Upper lobe of right lung (tissue), 1 donor: ENCODE measurements at regions not wholly inside any gene's neighbourhood (a gene's known extent, or its start where the extent isn't known, plus 50 kb on each side); places are given as distances from the start of the nearest gene placed in this dataset.

ENCODE experiments used
- ATAC-seq: fragments of 200-7000 bp; cut with Tn5 transposase; one replicate; pipeline ENCODE4 v1.9.1; 2020; ENCODE audit warnings: mild to moderate bottlenecking, moderate library complexity
- DNase-seq: peaks from one replicate; pipeline ENCODE4 v3.0.0-alpha.2; 2020
- H3K27ac ChIP-seq: fragments of 200-600 bp; one replicate; pipeline ENCODE4 v1.8.0; 2022
- H3K27me3 ChIP-seq: fragments of 200-600 bp; one replicate; pipeline ENCODE4 v1.8.0; 2022; ENCODE audit warnings: mild to moderate bottlenecking
- H3K36me3 ChIP-seq: fragments of 200-600 bp; one replicate; pipeline ENCODE4 v1.8.0; 2022
- H3K4me1 ChIP-seq: fragments of 200-600 bp; one replicate; pipeline ENCODE4 v1.8.0; 2022
- H3K4me3 ChIP-seq: fragments of 200-600 bp; one replicate; pipeline ENCODE4 v1.8.0; 2022; ENCODE audit warnings: mild to moderate bottlenecking
- H3K9me3 ChIP-seq: fragments of 200-600 bp; one replicate; pipeline ENCODE4 v1.8.0; 2022
- intact Hi-C: fragments of 100-400 bp; cut with DNase I; formaldehyde crosslinking; loops from one replicate; pipeline ENCODE4 v1.11.0; 2022
- TF ChIP-seq, protein P1 (sequence below): fragments of 200-600 bp; IDR thresholded peaks from one replicate; pipeline ENCODE4 v1.8.0; 2022; ENCODE audit warnings: antibody characterized with exemption
- donor health status: DM: no; HTN: yes; CAD: no; lungs with severe emphysema.

GRCh38 chr7:125876431-125876830, 946.8 kb upstream of the POT1 start:
- DNase-seq, result no peak
- Histone ChIP-seq H3K36me3 (no peaks in the 10 kb centered on the region), H3K4me1 (no peaks in the 10 kb centered on the region), H3K27ac (no peak overlapping the region), H3K4me3 (no peak overlapping the region), H3K27me3 (no peaks in the 10 kb centered on the region), H3K9me3 (no peaks in the 10 kb centered on the region)
- TF ChIP-seq, protein P1, sequence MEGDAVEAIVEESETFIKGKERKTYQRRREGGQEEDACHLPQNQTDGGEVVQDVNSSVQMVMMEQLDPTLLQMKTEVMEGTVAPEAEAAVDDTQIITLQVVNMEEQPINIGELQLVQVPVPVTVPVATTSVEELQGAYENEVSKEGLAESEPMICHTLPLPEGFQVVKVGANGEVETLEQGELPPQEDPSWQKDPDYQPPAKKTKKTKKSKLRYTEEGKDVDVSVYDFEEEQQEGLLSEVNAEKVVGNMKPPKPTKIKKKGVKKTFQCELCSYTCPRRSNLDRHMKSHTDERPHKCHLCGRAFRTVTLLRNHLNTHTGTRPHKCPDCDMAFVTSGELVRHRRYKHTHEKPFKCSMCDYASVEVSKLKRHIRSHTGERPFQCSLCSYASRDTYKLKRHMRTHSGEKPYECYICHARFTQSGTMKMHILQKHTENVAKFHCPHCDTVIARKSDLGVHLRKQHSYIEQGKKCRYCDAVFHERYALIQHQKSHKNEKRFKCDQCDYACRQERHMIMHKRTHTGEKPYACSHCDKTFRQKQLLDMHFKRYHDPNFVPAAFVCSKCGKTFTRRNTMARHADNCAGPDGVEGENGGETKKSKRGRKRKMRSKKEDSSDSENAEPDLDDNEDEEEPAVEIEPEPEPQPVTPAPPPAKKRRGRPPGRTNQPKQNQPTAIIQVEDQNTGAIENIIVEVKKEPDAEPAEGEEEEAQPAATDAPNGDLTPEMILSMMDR, result no peak
- intact Hi-C loops, result no loop called here
- ATAC-seq, result no peak

DNA sequence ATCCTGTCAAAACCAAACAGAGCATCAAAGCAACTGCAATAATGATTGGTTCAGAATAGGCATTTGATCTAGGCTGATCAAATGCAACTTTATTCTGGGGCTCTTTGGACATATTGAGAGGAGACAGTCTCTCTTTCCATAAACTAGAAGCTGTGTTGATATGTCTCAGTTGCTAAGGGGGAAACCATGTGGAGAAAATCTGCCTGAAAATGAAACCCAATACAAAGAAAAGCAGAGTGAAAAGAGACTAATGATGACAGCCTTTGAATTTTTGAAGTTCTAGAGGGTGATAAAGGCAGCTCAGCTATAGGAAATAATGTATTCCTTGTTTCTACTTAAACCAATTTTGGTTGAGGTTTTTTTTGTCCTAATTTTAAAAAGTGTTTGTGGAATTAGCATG, 941.8 kb upstream of the POT1 start:
- TF ChIP-seq, protein P1, result no peak
- no peak overlapping the region for H3K4me3 ChIP-seq
- H3K9me3 ChIP-seq, result no peaks in the 10 kb centered on the region
- no peak overlapping the region for H3K27ac ChIP-seq
- no peaks in the 10 kb centered on the region for H3K4me1 ChIP-seq
- intact Hi-C loops, result no loop called here
- ATAC-seq, result no peak
- H3K36me3 ChIP-seq, result no peaks in the 10 kb centered on the region
- H3K27me3 ChIP-seq, result no peaks in the 10 kb centered on the region
- no peak for DNase-seq

- intact Hi-C loops, result no loop called here
- Histone ChIP-seq H3K9me3 (no peaks in the 10 kb centered on the region), H3K27me3 (no peaks in the 10 kb centered on the region), H3K36me3 (no peaks in the 10 kb centered on the region), H3K27ac (no peak overlapping the region), H3K4me3 (no peak overlapping the region), H3K4me1 (no peaks in the 10 kb centered on the region)
- TF ChIP-seq, protein P1, result no peak
- no peak for DNase-seq
- no peak for ATAC-seq
Measured at GRCh38 chr7:125857606-125858005, 928.0 kb upstream of the POT1 start.

- Histone ChIP-seq H3K4me1 (no peaks in the 10 kb centered on the region), H3K27ac (no peak overlapping the region), H3K27me3 (no peaks in the 10 kb centered on the region), H3K36me3 (no peaks in the 10 kb centered on the region), H3K9me3 (no peaks in the 10 kb centered on the region), H3K4me3 (no peak overlapping the region)
- DNase-seq (no peak), ATAC-seq (no peak)
- TF ChIP-seq, protein P1, result no peak
- intact Hi-C loops, result no loop called here
Measured at GRCh38 chr7:125848157-125848556, 918.5 kb upstream of the POT1 start.

DNA sequence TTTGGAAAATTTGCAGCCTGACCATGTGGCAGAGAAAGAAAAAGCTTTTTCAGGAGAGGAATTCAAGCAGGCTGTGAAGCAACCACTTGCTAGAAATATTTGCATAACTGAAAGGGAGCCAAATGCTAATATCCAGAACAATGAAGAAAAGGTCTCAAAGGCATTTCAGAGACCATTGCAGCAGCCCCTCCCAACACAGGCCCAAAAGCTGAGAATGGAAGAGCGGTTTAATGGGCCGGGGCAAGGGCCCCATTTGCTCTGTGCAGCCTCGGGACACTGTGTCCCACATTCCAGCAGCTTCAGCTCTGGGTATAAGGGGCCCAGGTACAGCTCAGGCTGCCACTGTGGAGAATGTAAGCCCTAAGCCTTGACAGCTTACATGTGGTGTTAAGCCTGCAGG, 918.1 kb upstream of the POT1 start:
- no peak for ATAC-seq

GRCh38 chr7:125847055-125847454, 917.4 kb upstream of the POT1 start:
- H3K27ac ChIP-seq, result no peak overlapping the region
- no peak for DNase-seq
- intact Hi-C loops, result no loop called here
- H3K36me3 ChIP-seq, result no peaks in the 10 kb centered on the region
- no peak overlapping the region for H3K4me3 ChIP-seq
- no peaks in the 10 kb centered on the region for H3K27me3 ChIP-seq
- ATAC-seq, result no peak
- no peaks in the 10 kb centered on the region for H3K4me1 ChIP-seq
- no peaks in the 10 kb centered on the region for H3K9me3 ChIP-seq
- TF ChIP-seq, protein P1, result no peak

More for the DNA sequence above, 918.1 kb upstream of the POT1 start:
- Histone ChIP-seq H3K36me3 (no peaks in the 10 kb centered on the region), H3K4me3 (no peak overlapping the region), H3K9me3 (no peaks in the 10 kb centered on the region), H3K4me1 (no peaks in the 10 kb centered on the region), H3K27me3 (no peaks in the 10 kb centered on the region), H3K27ac (no peak overlapping the region)
- DNase-seq, result no peak
- TF ChIP-seq, protein P1, result no peak
- intact Hi-C loops, result no loop called here
